HL-60 (cell line): ENCODE measurements at regions not wholly inside any gene's neighbourhood (a gene's known extent, or its start where the extent isn't known, plus 50 kb on each side); places are given as distances from the start of the nearest gene placed in this dataset.

Experiments
- DNase-seq, 2 experiments: peaks; one replicate each; pipeline ENCODE4 v3.0.0-alpha.2; 2010 to 2020; ENCODE audit warnings: low read depth in 1 of 2, low spot score in 1 of 2
- H3K27ac ChIP-seq: fragments of 250-450 bp; sonication (Bioruptor Pico); replicated peaks from 2 replicates; pipeline ENCODE4 v1.5.1; 2020; ENCODE audit warnings: mild to moderate bottlenecking, moderate library complexity
- H3K27me3 ChIP-seq: fragments of 250-450 bp; sonication (Bioruptor Pico); 2 replicates; pipeline ENCODE4 v1.5.1; 2021; ENCODE audit warnings: mild to moderate bottlenecking, moderate library complexity; ENCODE audit not compliant: insufficient read depth, poor library complexity, severe bottlenecking
- H3K4me3 ChIP-seq: replicated peaks from 2 replicates; pipeline ENCODE4 v1.5.1; 2011; ENCODE audit warnings: mild to moderate bottlenecking, control low read depth, low read length; ENCODE audit not compliant: insufficient read depth
- GABPA ChIP-seq: IDR thresholded peaks from 2 replicates; pipeline ENCODE4 v1.6.1; 2012; ENCODE audit warnings: low read depth
- POLR2AphosphoS5 ChIP-seq: IDR thresholded peaks from 2 replicates; pipeline ENCODE4 v1.6.1; 2012; ENCODE audit warnings: low read depth
- SPI1 ChIP-seq: IDR thresholded peaks from 2 replicates; pipeline ENCODE4 v1.6.1; 2012; ENCODE audit warnings: low read depth, mild to moderate bottlenecking, borderline replicate concordance
- TF ChIP-seq, protein P1 (sequence below): IDR thresholded peaks from one replicate; pipeline ENCODE4 v1.5.1; 2011; ENCODE audit warnings: low read length, control low read depth, inconsistent platforms; ENCODE audit not compliant: insufficient read depth
- TF ChIP-seq, protein P2 (sequence below): IDR thresholded peaks from 2 replicates; pipeline ENCODE4 v1.6.1; 2012; ENCODE audit warnings: low read depth; ENCODE audit not compliant: insufficient replicate concordance

DNA sequence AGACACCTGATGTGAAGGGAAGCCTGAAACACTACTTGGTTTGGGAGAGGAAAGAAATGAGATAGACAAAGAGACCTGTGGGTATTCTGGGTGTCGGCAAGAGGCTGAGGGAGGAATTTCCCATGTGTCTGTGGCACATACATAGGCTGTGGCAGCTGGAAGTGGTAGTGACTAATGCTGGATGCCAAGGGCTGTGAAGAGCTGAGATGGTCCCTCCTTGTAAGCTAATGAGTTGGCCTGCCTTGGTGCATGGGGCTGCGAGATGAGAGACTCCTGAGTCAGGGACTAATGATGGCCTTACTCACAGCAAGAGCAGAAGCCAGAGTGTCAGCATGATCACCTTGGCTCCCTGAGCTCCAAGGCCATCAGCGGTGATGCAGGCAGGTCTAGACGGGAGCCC lies 119.0 kb upstream of the EEPD1 start:
- peaks cover 2% of the 10 kb centered on the region for H3K27me3 ChIP-seq
- H3K4me3 ChIP-seq: no peak overlapping the region
- no peak for DNase-seq
- TF ChIP-seq, protein P1, sequence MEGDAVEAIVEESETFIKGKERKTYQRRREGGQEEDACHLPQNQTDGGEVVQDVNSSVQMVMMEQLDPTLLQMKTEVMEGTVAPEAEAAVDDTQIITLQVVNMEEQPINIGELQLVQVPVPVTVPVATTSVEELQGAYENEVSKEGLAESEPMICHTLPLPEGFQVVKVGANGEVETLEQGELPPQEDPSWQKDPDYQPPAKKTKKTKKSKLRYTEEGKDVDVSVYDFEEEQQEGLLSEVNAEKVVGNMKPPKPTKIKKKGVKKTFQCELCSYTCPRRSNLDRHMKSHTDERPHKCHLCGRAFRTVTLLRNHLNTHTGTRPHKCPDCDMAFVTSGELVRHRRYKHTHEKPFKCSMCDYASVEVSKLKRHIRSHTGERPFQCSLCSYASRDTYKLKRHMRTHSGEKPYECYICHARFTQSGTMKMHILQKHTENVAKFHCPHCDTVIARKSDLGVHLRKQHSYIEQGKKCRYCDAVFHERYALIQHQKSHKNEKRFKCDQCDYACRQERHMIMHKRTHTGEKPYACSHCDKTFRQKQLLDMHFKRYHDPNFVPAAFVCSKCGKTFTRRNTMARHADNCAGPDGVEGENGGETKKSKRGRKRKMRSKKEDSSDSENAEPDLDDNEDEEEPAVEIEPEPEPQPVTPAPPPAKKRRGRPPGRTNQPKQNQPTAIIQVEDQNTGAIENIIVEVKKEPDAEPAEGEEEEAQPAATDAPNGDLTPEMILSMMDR: no peak
- no peak for TF ChIP-seq SPI1
- no peak for TF ChIP-seq GABPA
- no peak for TF ChIP-seq POLR2AphosphoS5
- TF ChIP-seq, protein P2, sequence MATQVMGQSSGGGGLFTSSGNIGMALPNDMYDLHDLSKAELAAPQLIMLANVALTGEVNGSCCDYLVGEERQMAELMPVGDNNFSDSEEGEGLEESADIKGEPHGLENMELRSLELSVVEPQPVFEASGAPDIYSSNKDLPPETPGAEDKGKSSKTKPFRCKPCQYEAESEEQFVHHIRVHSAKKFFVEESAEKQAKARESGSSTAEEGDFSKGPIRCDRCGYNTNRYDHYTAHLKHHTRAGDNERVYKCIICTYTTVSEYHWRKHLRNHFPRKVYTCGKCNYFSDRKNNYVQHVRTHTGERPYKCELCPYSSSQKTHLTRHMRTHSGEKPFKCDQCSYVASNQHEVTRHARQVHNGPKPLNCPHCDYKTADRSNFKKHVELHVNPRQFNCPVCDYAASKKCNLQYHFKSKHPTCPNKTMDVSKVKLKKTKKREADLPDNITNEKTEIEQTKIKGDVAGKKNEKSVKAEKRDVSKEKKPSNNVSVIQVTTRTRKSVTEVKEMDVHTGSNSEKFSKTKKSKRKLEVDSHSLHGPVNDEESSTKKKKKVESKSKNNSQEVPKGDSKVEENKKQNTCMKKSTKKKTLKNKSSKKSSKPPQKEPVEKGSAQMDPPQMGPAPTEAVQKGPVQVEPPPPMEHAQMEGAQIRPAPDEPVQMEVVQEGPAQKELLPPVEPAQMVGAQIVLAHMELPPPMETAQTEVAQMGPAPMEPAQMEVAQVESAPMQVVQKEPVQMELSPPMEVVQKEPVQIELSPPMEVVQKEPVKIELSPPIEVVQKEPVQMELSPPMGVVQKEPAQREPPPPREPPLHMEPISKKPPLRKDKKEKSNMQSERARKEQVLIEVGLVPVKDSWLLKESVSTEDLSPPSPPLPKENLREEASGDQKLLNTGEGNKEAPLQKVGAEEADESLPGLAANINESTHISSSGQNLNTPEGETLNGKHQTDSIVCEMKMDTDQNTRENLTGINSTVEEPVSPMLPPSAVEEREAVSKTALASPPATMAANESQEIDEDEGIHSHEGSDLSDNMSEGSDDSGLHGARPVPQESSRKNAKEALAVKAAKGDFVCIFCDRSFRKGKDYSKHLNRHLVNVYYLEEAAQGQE: no peak
- no peak overlapping the region for H3K27ac ChIP-seq

DNA sequence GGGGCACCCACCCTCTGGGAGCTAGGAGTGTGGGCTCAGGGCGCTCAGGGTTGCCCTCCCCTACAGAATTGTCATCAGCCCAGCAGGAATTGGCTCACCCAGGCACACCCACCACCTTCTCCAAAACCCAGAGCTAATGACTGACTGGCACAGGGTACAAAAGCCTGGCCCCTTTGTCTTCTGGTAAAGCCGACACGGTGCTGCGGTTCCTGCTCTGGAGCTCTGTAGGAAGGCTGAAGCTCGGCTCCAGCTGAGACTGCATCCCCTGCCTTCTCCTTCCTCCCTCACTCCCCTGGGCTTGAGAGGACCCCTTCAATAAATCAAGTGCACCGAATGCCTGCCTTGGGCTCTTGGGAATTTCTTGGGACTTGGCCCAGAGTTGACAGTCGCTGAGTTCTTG lies 117.9 kb upstream of the EEPD1 start:
- no peak overlapping the region for H3K4me3 ChIP-seq
- DNase-seq: no peak
- H3K27ac ChIP-seq: no peak overlapping the region
- peaks cover 2% of the 10 kb centered on the region for H3K27me3 ChIP-seq
- TF ChIP-seq, protein P2: no peak
- TF ChIP-seq POLR2AphosphoS5: no peak
- no peak for TF ChIP-seq SPI1
- TF ChIP-seq, protein P1: no peak
- no peak for TF ChIP-seq GABPA

DNA sequence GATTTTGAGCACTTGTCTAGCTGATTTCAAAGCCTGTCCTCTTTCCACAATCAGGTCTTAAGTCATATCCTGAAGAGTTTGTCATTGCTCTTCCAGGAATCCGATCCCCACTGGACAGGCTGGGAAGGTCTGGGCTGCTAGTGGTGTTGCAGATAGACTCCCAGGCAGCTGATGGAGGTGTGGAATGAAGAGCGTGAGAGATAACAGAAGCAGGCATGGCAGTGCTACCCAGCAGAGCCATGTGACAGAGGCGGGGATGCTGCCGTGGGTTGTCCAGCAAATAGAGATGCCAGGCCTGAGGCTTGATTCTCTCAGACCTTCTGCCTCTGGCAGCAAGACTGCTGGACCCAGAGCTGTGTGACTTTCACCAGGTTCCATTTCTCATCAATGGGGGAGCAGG lies 116.5 kb upstream of the EEPD1 start:
- Histone ChIP-seq H3K27me3 (peaks cover 2% of the 10 kb centered on the region), H3K4me3 (no peak overlapping the region), H3K27ac (no peak overlapping the region)
- no peak for DNase-seq
- TF ChIP-seq GABPA: no peak
- no peak for TF ChIP-seq POLR2AphosphoS5
- TF ChIP-seq, protein P2: no peak
- TF ChIP-seq, protein P1: no peak
- TF ChIP-seq SPI1: no peak
